T47D (cell line): ENCODE measurements at regions not wholly inside any gene's neighbourhood (a gene's known extent, or its start where the extent isn't known, plus 50 kb on each side); places are given as distances from the start of the nearest gene placed in this dataset.
"Not testable (repeated sequence)": the region's sequence is repeated elsewhere in the genome, so short reads cannot be mapped to it uniquely, and the experiment has no call there.

Source experiments
- DNase-seq, 2 experiments: peaks; one replicate each; pipeline versions ENCODE4 v3.0.0 to v3.0.0-alpha.2; 2011 to 2012; ENCODE audit warnings: low read depth in 1 of 2, low spot score in 1 of 2
- JUND ChIP-seq: IDR thresholded peaks from 2 replicates; pipeline ENCODE4 v1.6.1; 2012; ENCODE audit warnings: low read depth
- in situ Hi-C: cut with HindIII; loops from 2 replicates; pipeline ENCODE4 v1.10.0; 2016; ENCODE audit warnings: low sequenced_read_pairs, low pct_unique_long_range_greater_than_20kb

- no peak for TF ChIP-seq JUND
- in situ Hi-C loops = no loop called here
- DNase-seq = no peak
These were observed 505.5 kb downstream of the PRIM2 start for GRCh38 chr6:57822896-57823358.

- in situ Hi-C loops, DNase-seq: not testable (repeated sequence)
These were observed 520.3 kb downstream of the PRIM2 start for GRCh38 chr6:57837622-57838209.

GRCh38 chr6:57841551-57841950 lies 524.1 kb downstream of the PRIM2 start:
- in situ Hi-C loops, DNase-seq: not testable (repeated sequence)

GRCh38 chr6:57853745-57854407 lies 536.4 kb downstream of the PRIM2 start:
- peak in 1 of 2 experiments; percentile 19 for DNase-seq
- in situ Hi-C loops = not testable (repeated sequence)

GRCh38 chr6:57860481-57861315 lies 543.3 kb downstream of the PRIM2 start:
- DNase-seq, in situ Hi-C loops: not testable (repeated sequence)

- DNase-seq, in situ Hi-C loops: not testable (repeated sequence)
These were observed 552.7 kb downstream of the PRIM2 start for GRCh38 chr6:57870083-57870482.

GRCh38 chr6:57873424-57873823 lies 556.0 kb downstream of the PRIM2 start:
- in situ Hi-C loops, DNase-seq: not testable (repeated sequence)

- in situ Hi-C loops, DNase-seq: not testable (repeated sequence)
These were observed 559.2 kb downstream of the PRIM2 start for GRCh38 chr6:57876659-57877058.

GRCh38 chr6:57877729-57878128 lies 560.3 kb downstream of the PRIM2 start:
- in situ Hi-C loops = not testable (repeated sequence)

GRCh38 chr6:57878792-57879191 lies 561.4 kb downstream of the PRIM2 start:
- in situ Hi-C loops, DNase-seq: not testable (repeated sequence)

More at GRCh38 chr6:57877729-57878128, 560.3 kb downstream of the PRIM2 start:
- DNase-seq = not testable (repeated sequence)

GRCh38 chr6:57898850-57899249 lies 581.4 kb downstream of the PRIM2 start:
- in situ Hi-C loops = not testable (repeated sequence)

GRCh38 chr6:57900687-57901399 lies 583.4 kb downstream of the PRIM2 start:
- DNase-seq, in situ Hi-C loops: not testable (repeated sequence)

More at GRCh38 chr6:57898850-57899249, 581.4 kb downstream of the PRIM2 start:
- DNase-seq = not testable (repeated sequence)

- DNase-seq, in situ Hi-C loops: not testable (repeated sequence)
These were observed 584.0 kb downstream of the PRIM2 start for GRCh38 chr6:57901445-57901844.

GRCh38 chr6:57904356-57904755 lies 586.9 kb downstream of the PRIM2 start:
- in situ Hi-C loops, DNase-seq: not testable (repeated sequence)

- in situ Hi-C loops, DNase-seq: not testable (repeated sequence)
These were observed 597.9 kb downstream of the PRIM2 start for GRCh38 chr6:57915300-57915699.

- DNase-seq, in situ Hi-C loops: not testable (repeated sequence)
These were observed 625.5 kb downstream of the PRIM2 start for GRCh38 chr6:57942966-57943365.

- in situ Hi-C loops, DNase-seq: not testable (repeated sequence)
These were observed 628.8 kb downstream of the PRIM2 start for GRCh38 chr6:57946084-57946768.
